B cell (primary cell): ENCODE measurements at regions not wholly inside any gene's neighbourhood (a gene's known extent, or its start where the extent isn't known, plus 50 kb on each side); places are given as distances from the start of the nearest gene placed in this dataset.

Experiments
- ATAC-seq: fragments of 200-7000 bp; cut with Tn5 transposase; one replicate; pipeline ENCODE4 v1.10.0; 2021; ENCODE audit warnings: low read depth, mild to moderate bottlenecking, moderate number of reproducible peaks, moderate library complexity
- CTCF ChIA-PET: fragments of 350-600 bp; sonication (Branson Sonifier 250); formaldehyde crosslinking; loops from one replicate; lab custom pipeline; 2021; ENCODE audit warnings: antibody characterized with exemption, inconsistent platforms; lab: Charles Lee
- POLR2A ChIA-PET: fragments of 350-600 bp; sonication (Branson Sonifier 250); formaldehyde crosslinking; loops from one replicate; lab custom pipeline; 2021; ENCODE audit warnings: antibody characterized with exemption; lab: Charles Lee
- DNase-seq: peaks from one replicate; pipeline ENCODE4 v3.0.0; 2013
- H2AFZ ChIP-seq: 2 replicates; pipeline ENCODE4 v1.6.1; 2012; ENCODE audit warnings: mild to moderate bottlenecking, low read depth, low read length; ENCODE audit not compliant: insufficient read depth, poor library complexity, severe bottlenecking
- H3K27ac ChIP-seq, 2 donors: 1 replicate in 1 of 2; 2 replicates in 1 of 2; pipeline ENCODE4 v1.5.1; 2012 to 2013; ENCODE audit warnings: low read length in 2 of 2, mild to moderate bottlenecking in 2 of 2, moderate library complexity in 1 of 2
- H3K27me3 ChIP-seq, 4 experiments: fragments of 200-600 bp in 1 of 4; sonication (generic) in 1 of 4; replicated peaks in 1 of 4; 1 replicate in 2 of 4; 2 replicates in 2 of 4; pipeline versions ENCODE4 v1.6.1 to v1.7.0; 2013 to 2016; ENCODE audit warnings: low read length in 3 of 4, mild to moderate bottlenecking in 2 of 4, mixed read lengths in 1 of 4, moderate library complexity in 1 of 4; ENCODE audit not compliant: insufficient read depth in 4 of 4, control insufficient read depth in 3 of 4; ENCODE audit errors: control extremely low read depth in 1 of 4
- H3K36me3 ChIP-seq, 2 experiments: replicated peaks in 1 of 2; 1 replicate in 1 of 2; 2 replicates in 1 of 2; pipeline versions ENCODE4 v1.6.1 to v1.7.1; 2013; ENCODE audit warnings: low read length in 1 of 2; ENCODE audit not compliant: insufficient read depth in 2 of 2, control insufficient read depth in 1 of 2; ENCODE audit errors: control extremely low read depth in 1 of 2, extremely low read depth in 1 of 2
- H3K4me1 ChIP-seq, 2 donors: fragments of 200-600 bp in 1 of 2; sonication (generic) in 1 of 2; 1 replicate in 1 of 2; 2 replicates in 1 of 2; pipeline versions ENCODE4 v1.5.1 to v1.6.1; 2013 to 2017; ENCODE audit warnings: low read length in 2 of 2; ENCODE audit not compliant: control insufficient read depth in 2 of 2, insufficient read depth in 2 of 2
- H3K4me2 ChIP-seq: replicated peaks from 2 replicates; pipeline ENCODE3; 2012; ENCODE audit warnings: mild to moderate bottlenecking, low read depth, low read length; ENCODE audit not compliant: poor library complexity, severe bottlenecking
- H3K4me3 ChIP-seq, 5 experiments: fragments of 200-600 bp in 1 of 5; sonication (generic) in 1 of 5; 1 replicate in 3 of 5; 2 replicates in 2 of 5; pipeline versions ENCODE4 v1.5.1 to v1.7.0; 2011 to 2016; ENCODE audit warnings: low read length in 4 of 5, mild to moderate bottlenecking in 4 of 5, low read depth in 2 of 5, control low read depth in 1 of 5, moderate library complexity in 1 of 5; ENCODE audit not compliant: insufficient read depth in 1 of 5; ENCODE audit errors: control extremely low read depth in 1 of 5, extremely low read depth in 1 of 5
- H3K79me2 ChIP-seq: fragments of 200-600 bp; sonication (generic); one replicate; pipeline ENCODE4 v1.6.0; 2016; ENCODE audit warnings: low read length; ENCODE audit not compliant: control insufficient read depth, insufficient read depth
- H3K9ac ChIP-seq: fragments of 200-600 bp; sonication (generic); 2 replicates; pipeline ENCODE4 v1.6.1; 2017; ENCODE audit warnings: mild to moderate bottlenecking, low read length, moderate library complexity
- H3K9me3 ChIP-seq, 3 donors: one replicate each; pipeline versions ENCODE4 v1.6.1 to v1.7.1; 2013; ENCODE audit warnings: low read length in 2 of 3; ENCODE audit not compliant: control insufficient read depth in 2 of 3, insufficient read depth in 1 of 3; ENCODE audit errors: control extremely low read depth in 1 of 3
- H4K20me1 ChIP-seq: 2 replicates; pipeline ENCODE4 v1.6.0; 2012; ENCODE audit warnings: mild to moderate bottlenecking, low read length; ENCODE audit not compliant: insufficient read depth, control insufficient read depth, poor library complexity, severe bottlenecking
- H3K27ac Mint-ChIP-seq: one replicate; pipeline ENCODE4 v1.8.0; 2021; ENCODE audit warnings: mixed read lengths
- H3K27me3 Mint-ChIP-seq: one replicate; pipeline ENCODE4 v1.8.0; 2021; ENCODE audit warnings: mixed read lengths
- H3K4me1 Mint-ChIP-seq: one replicate; pipeline ENCODE4 v1.8.0; 2021; ENCODE audit warnings: mixed read lengths
- H3K4me3 Mint-ChIP-seq: one replicate; pipeline ENCODE4 v1.8.0; 2021; ENCODE audit warnings: mixed read lengths
- H3K9me3 Mint-ChIP-seq: one replicate; pipeline ENCODE4 v1.8.0; 2022; ENCODE audit warnings: mixed read lengths; ENCODE audit not compliant: insufficient read depth
- EZH2 ChIP-seq: IDR thresholded peaks from 2 replicates; pipeline ENCODE4 v1.6.1; 2012; ENCODE audit warnings: borderline replicate concordance, low read depth, mild to moderate bottlenecking, moderate library complexity, low read length; ENCODE audit not compliant: insufficient read depth, poor library complexity, severe bottlenecking
- WGBS: methylation state at CpG from one replicate; pipeline ENCODE4 v1.1.5; 2013; ENCODE audit warnings: missing lambda C conversion rate; ENCODE audit not compliant: insufficient coverage; 5-methylcytosine and 5-hydroxymethylcytosine counted together
- intact Hi-C: fragments of 100-400 bp; cut with micrococcal nuclease; formaldehyde crosslinking; loops from one replicate; pipeline ENCODE4 v1.10.0; 2022
- TF ChIP-seq, protein P1 (sequence below): fragments of 200-600 bp; IDR thresholded peaks from one replicate; pipeline ENCODE4 v1.8.0; 2022; ENCODE audit warnings: antibody characterized with exemption, mild to moderate bottlenecking

- TF ChIP-seq EZH2 = no peak
- TF ChIP-seq, protein P1, sequence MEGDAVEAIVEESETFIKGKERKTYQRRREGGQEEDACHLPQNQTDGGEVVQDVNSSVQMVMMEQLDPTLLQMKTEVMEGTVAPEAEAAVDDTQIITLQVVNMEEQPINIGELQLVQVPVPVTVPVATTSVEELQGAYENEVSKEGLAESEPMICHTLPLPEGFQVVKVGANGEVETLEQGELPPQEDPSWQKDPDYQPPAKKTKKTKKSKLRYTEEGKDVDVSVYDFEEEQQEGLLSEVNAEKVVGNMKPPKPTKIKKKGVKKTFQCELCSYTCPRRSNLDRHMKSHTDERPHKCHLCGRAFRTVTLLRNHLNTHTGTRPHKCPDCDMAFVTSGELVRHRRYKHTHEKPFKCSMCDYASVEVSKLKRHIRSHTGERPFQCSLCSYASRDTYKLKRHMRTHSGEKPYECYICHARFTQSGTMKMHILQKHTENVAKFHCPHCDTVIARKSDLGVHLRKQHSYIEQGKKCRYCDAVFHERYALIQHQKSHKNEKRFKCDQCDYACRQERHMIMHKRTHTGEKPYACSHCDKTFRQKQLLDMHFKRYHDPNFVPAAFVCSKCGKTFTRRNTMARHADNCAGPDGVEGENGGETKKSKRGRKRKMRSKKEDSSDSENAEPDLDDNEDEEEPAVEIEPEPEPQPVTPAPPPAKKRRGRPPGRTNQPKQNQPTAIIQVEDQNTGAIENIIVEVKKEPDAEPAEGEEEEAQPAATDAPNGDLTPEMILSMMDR = no peak
- peaks cover 0 to 10% (median 5%) of the 10 kb centered on the region in 4 experiments for H3K27me3 ChIP-seq
- ChIA-PET CTCF (interaction anchor here (1.0 to 4.4 kb wide), 3 partner anchors 12 to 578 kb away, joined by 3 to 22 read pairs (median 21); no protein-coding TSS in a partner anchor), POLR2A (no interaction called here)
- no peaks in the 10 kb centered on the region for H4K20me1 ChIP-seq
- H3K4me3 ChIP-seq = no peak overlapping the region
- no peak overlapping the region for H3K4me3 Mint-ChIP-seq
- no peak for DNase-seq
- no peaks in the 10 kb centered on the region for H3K9me3 Mint-ChIP-seq
- no peaks in the 10 kb centered on the region for H3K4me1 ChIP-seq
- WGBS = 96% methylated on average over 2 of the region's 2 CpGs
- no peak overlapping the region for H3K27ac Mint-ChIP-seq
- ATAC-seq = no peak
- peaks cover 41% of the 10 kb centered on the region for H3K27me3 Mint-ChIP-seq
- H3K4me2 ChIP-seq = no peak overlapping the region
- H3K36me3 ChIP-seq = no peaks in the 10 kb centered on the region
- no peaks in the 10 kb centered on the region for H3K79me2 ChIP-seq
- H3K27ac ChIP-seq = no peak overlapping the region
- no peaks in the 10 kb centered on the region for H3K4me1 Mint-ChIP-seq
- no peak overlapping the region for H3K9ac ChIP-seq
- H3K9me3 ChIP-seq = peaks cover 0 to 9% (median 0%) of the 10 kb centered on the region in 3 donors
- H2AFZ ChIP-seq = no peak overlapping the region
- intact Hi-C loops = no loop called here
These were observed 59.5 kb upstream of the SLC6A11 start for GRCh38 chr3:10756546-10756945.

DNA sequence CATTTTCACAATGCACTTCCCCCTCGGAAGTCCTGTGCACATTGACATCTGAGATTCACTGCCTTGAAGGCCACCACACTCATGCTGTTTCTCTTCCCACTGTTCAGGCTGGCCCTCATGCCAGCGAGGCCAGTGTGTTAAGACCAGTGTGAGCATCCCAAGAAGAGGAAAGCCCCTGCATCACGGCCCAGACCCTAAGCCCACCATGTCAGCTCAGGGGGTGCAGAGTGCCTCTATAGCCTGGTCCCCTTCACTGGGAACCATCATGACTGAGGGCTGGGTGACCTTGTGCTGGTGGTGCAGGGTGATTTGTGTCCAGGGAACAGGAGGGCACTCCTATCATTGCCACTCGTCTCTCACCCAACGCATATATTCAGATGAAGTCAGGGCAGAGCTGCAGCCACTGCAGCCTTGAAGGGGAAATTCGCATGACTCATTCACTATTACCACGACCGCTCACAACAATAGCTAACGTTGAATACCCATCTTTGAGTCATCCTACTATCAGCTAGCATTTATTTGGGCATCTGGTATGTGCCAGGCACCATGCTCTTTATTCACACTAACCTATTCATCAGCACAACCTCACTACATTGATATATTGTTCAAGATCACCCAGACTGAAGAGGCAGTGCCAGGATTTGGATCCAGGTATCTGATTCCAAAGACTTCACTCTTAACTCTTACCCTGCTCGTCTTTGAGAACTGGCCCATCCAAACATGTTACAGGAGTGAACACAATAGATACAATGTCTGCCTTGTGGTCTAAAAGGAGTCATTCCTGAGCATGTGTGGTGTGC is 58.8 kb upstream of the SLC6A11 start:
- no peaks in the 10 kb centered on the region for H3K4me1 ChIP-seq
- H3K4me3 ChIP-seq = no peak overlapping the region
- Mint-ChIP-seq H3K27ac (no peak overlapping the region), H3K4me3 (no peak overlapping the region), H3K9me3 (no peaks in the 10 kb centered on the region), H3K4me1 (no peaks in the 10 kb centered on the region), H3K27me3 (peaks cover 47% of the 10 kb centered on the region)
- no peaks in the 10 kb centered on the region for H4K20me1 ChIP-seq
- H3K27me3 ChIP-seq = peaks cover 0 to 10% (median 5%) of the 10 kb centered on the region in 4 experiments
- ChIA-PET CTCF (interaction anchor here (1.5 to 4.4 kb wide), 5 partner anchors 8 to 1047 kb away, joined by 3 to 21 read pairs (median 7); no protein-coding TSS in a partner anchor), POLR2A (no interaction called here)
- H2AFZ ChIP-seq = no peak overlapping the region
- TF ChIP-seq EZH2 = no peak
- TF ChIP-seq, protein P1 = no peak
- H3K9me3 ChIP-seq = peaks cover 0 to 9% (median 0%) of the 10 kb centered on the region in 3 donors
- 56% methylated on average over 9 of the region's 10 CpGs for WGBS
- ATAC-seq (no peak), DNase-seq (no peak)
- no peak overlapping the region for H3K4me2 ChIP-seq
- intact Hi-C loops = no loop called here
- no peaks in the 10 kb centered on the region for H3K36me3 ChIP-seq
- H3K27ac ChIP-seq = no peak overlapping the region
- H3K9ac ChIP-seq = no peak overlapping the region
- no peaks in the 10 kb centered on the region for H3K79me2 ChIP-seq
